GM23338 (cell line): ENCODE measurements at regions not wholly inside any gene's neighbourhood (a gene's known extent, or its start where the extent isn't known, plus 50 kb on each side); places are given as distances from the start of the nearest gene placed in this dataset.

ENCODE experiments used
- ATAC-seq: fragments of 200-7000 bp; cut with Tn5 transposase; 3 replicates; pipeline ENCODE4 v1.9.1; 2020
- DNase-seq: peaks from one replicate; pipeline ENCODE4 v3.0.0-alpha.2; 2015; ENCODE audit warnings: low spot score
- H2AFZ ChIP-seq: fragments of 200-600 bp; sonication (generic); 2 replicates; pipeline ENCODE4 v1.8.0; 2016; ENCODE audit warnings: antibody characterized with exemption, mild to moderate bottlenecking, moderate library complexity
- H3F3A ChIP-seq: fragments of 200-600 bp; sonication (generic); replicated peaks from 2 replicates; pipeline ENCODE4 v1.8.0; 2017; ENCODE audit warnings: antibody characterized with exemption, mixed run types, low read depth
- H3K27ac ChIP-seq: fragments of 200-600 bp; sonication (generic); 2 replicates; pipeline ENCODE4 v1.6.1; 2016; ENCODE audit warnings: low read depth
- H3K27me3 ChIP-seq: fragments of 200-600 bp; sonication (generic); 2 replicates; pipeline ENCODE4 v1.8.0; 2016; ENCODE audit warnings: mild to moderate bottlenecking, mixed run types, moderate library complexity; ENCODE audit not compliant: insufficient read depth
- H3K36me3 ChIP-seq: fragments of 200-600 bp; sonication (generic); 2 replicates; pipeline ENCODE4 v1.8.0; 2016; ENCODE audit warnings: mild to moderate bottlenecking; ENCODE audit not compliant: insufficient read depth
- H3K4me1 ChIP-seq: fragments of 200-600 bp; sonication (generic); 2 replicates; pipeline ENCODE4 v1.8.0; 2016; ENCODE audit warnings: mild to moderate bottlenecking, moderate library complexity; ENCODE audit not compliant: insufficient read depth
- H3K4me2 ChIP-seq: fragments of 200-600 bp; sonication (generic); 2 replicates; pipeline ENCODE4 v1.7.1; 2017; ENCODE audit warnings: mixed run types
- H3K4me3 ChIP-seq: fragments of 200-600 bp; sonication (generic); 2 replicates; pipeline ENCODE4 v1.6.1; 2016; ENCODE audit warnings: mixed run types
- H3K79me2 ChIP-seq: fragments of 200-600 bp; sonication (generic); replicated peaks from 2 replicates; pipeline ENCODE4 v1.8.0; 2017; ENCODE audit warnings: mild to moderate bottlenecking; ENCODE audit not compliant: insufficient read depth
- H3K9me2 ChIP-seq: fragments of 200-600 bp; sonication (generic); 2 replicates; pipeline ENCODE4 v1.8.0; 2017; ENCODE audit not compliant: insufficient read depth
- H4K20me1 ChIP-seq: fragments of 200-600 bp; sonication (generic); replicated peaks from 2 replicates; pipeline ENCODE4 v1.8.0; 2017; ENCODE audit warnings: mild to moderate bottlenecking; ENCODE audit not compliant: insufficient read depth
- H3K27ac Mint-ChIP-seq: 2 replicates; pipeline ENCODE4 v1.8.0; 2020; ENCODE audit warnings: inconsistent platforms, mild to moderate bottlenecking, moderate library complexity, mixed read lengths
- H3K27me3 Mint-ChIP-seq: 3 replicates; pipeline ENCODE4 v1.8.0; 2022; ENCODE audit warnings: low read depth, mild to moderate bottlenecking, moderate library complexity, mixed read lengths, inconsistent platforms; ENCODE audit not compliant: insufficient read depth, poor library complexity
- H3K36me3 Mint-ChIP-seq: 3 replicates; pipeline ENCODE4 v1.8.0; 2021; ENCODE audit warnings: low read depth, mild to moderate bottlenecking, inconsistent platforms, moderate library complexity, mixed read lengths
- H3K4me1 Mint-ChIP-seq: 3 replicates; pipeline ENCODE4 v1.8.0; 2020; ENCODE audit warnings: mild to moderate bottlenecking, inconsistent platforms, mixed read lengths
- H3K4me3 Mint-ChIP-seq: 3 replicates; pipeline ENCODE4 v1.8.0; 2021; ENCODE audit warnings: moderate library complexity, mild to moderate bottlenecking, inconsistent platforms, mixed read lengths
- H3K9me3 Mint-ChIP-seq: 3 replicates; pipeline ENCODE4 v1.8.0; 2020; ENCODE audit warnings: moderate library complexity, mild to moderate bottlenecking, inconsistent platforms, mixed read lengths
- CREB1 ChIP-seq: fragments of 250-450 bp; sonication (Bioruptor Pico); IDR thresholded peaks from 2 replicates; pipeline ENCODE4 v1.5.0; 2020; ENCODE audit warnings: low read depth, mild to moderate bottlenecking, moderate library complexity
- CTCF ChIP-seq, 2 experiments: fragments of 200-600 bp in 1 of 2; sonication (generic) in 1 of 2; conservative IDR thresholded peaks; 2 replicates each; pipeline versions ENCODE4 v1.5.1 to v1.6.1; 2016 to 2017; ENCODE audit warnings: antibody characterized with exemption in 2 of 2, low read depth in 2 of 2, mild to moderate bottlenecking in 2 of 2, moderate library complexity in 1 of 2
- ZNF114 ChIP-seq: fragments of 250-450 bp; sonication (Bioruptor Pico); IDR thresholded peaks from 2 replicates; pipeline ENCODE4 v1.5.0; 2020; ENCODE audit warnings: mild to moderate bottlenecking, moderate library complexity

DNA sequence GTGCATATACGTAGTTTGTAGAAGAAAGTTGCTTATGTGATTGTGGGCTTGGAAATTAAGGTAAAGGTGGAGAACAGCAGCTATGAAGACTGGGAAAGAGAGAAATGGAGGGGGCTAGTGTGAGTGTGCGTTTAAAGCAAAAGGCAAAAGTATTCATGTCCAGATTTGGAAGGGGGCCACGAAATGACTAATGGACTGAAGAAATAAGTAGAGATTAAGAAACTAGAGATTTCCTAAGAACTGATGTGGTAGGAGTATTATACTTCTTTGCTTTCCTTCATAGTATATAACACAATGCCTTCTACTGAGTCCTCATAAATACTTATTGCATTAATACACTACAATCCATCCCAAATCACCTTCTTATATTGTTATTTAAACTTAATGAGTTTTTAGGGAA lies 298.6 kb upstream of the NOVA1 start:
- Mint-ChIP-seq H3K4me1 (no peaks in the 10 kb centered on the region), H3K36me3 (peaks cover 11% of the 10 kb centered on the region), H3K9me3 (peaks cover 16% of the 10 kb centered on the region), H3K4me3 (no peak overlapping the region), H3K27ac (peak overlapping the region; percentile 1; the same call in 1 of the 2 replicates), H3K27me3 (no peaks in the 10 kb centered on the region)
- Histone ChIP-seq H3K36me3 (no peaks in the 10 kb centered on the region), H3F3A (no peaks in the 10 kb centered on the region), H3K4me1 (no peaks in the 10 kb centered on the region), H3K27me3 (no peaks in the 10 kb centered on the region), H3K9me2 (no peaks in the 10 kb centered on the region), H3K4me2 (no peak overlapping the region), H3K27ac (no peak overlapping the region), H2AFZ (no peak overlapping the region), H3K79me2 (no peaks in the 10 kb centered on the region), H4K20me1 (no peaks in the 10 kb centered on the region), H3K4me3 (no peak overlapping the region)
- no peak for TF ChIP-seq CTCF (conservative IDR thresholded peaks at IDR 0.05; ENCODE audit: low read depth in 2 of 2)
- TF ChIP-seq ZNF114 (CRISPR knock-in tag), result no peak
- no peak for ATAC-seq
- no peak for DNase-seq

GRCh38 chr14:26897196-26897595 lies 299.4 kb upstream of the NOVA1 start:
- DNase-seq (no peak), ATAC-seq (no peak)
- no peaks in the 10 kb centered on the region for H3K79me2 ChIP-seq
- H3K4me1 ChIP-seq, result no peaks in the 10 kb centered on the region
- Mint-ChIP-seq H3K9me3 (peaks cover 16% of the 10 kb centered on the region), H3K27ac (no peak overlapping the region), H3K36me3 (peaks cover 11% of the 10 kb centered on the region), H3K27me3 (no peaks in the 10 kb centered on the region), H3K4me3 (no peak overlapping the region), H3K4me1 (no peaks in the 10 kb centered on the region)
- no peaks in the 10 kb centered on the region for H3K36me3 ChIP-seq
- H3K9me2 ChIP-seq, result no peaks in the 10 kb centered on the region; the same call in 1 of the 2 replicates
- H3K27me3 ChIP-seq, result no peaks in the 10 kb centered on the region
- 0 out of 2 replicates have a peak overlapping the region, but pooled peaks have one; percentile 24 for H2AFZ ChIP-seq
- H3F3A ChIP-seq, result no peaks in the 10 kb centered on the region
- no peak overlapping the region for H3K27ac ChIP-seq
- no peaks in the 10 kb centered on the region for H4K20me1 ChIP-seq
- no peak overlapping the region for H3K4me2 ChIP-seq
- no peak overlapping the region for H3K4me3 ChIP-seq
- no peak for TF ChIP-seq CREB1 (CRISPR knock-in tag)
- TF ChIP-seq ZNF114 (CRISPR knock-in tag), result no peak

DNA sequence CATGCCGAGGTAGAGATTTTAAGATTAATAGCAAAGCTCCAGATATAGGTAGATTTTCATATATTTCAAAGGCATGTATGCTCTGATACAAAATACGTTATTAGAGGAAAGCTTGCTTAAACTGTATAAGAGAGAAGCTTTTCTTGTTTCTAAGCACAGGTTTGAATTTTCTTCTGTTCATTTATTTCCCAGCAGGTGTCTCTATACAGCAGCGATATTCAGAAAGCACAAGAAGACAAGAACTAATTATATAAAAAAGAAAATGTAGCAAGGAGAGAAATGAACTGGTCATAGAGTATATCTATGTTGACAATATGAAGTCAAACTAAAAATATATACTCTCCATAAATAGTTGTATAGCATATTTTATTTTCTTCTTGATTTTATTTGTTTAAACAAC lies 307.4 kb upstream of the NOVA1 start:
- Mint-ChIP-seq H3K27ac (no peak overlapping the region), H3K4me1 (no peaks in the 10 kb centered on the region), H3K36me3 (peaks cover 6% of the 10 kb centered on the region), H3K4me3 (no peak overlapping the region), H3K9me3 (peaks cover 10% of the 10 kb centered on the region), H3K27me3 (no peaks in the 10 kb centered on the region)
- Histone ChIP-seq H3K79me2 (no peaks in the 10 kb centered on the region), H3K27me3 (no peaks in the 10 kb centered on the region), H2AFZ (no peak overlapping the region), H3K36me3 (no peaks in the 10 kb centered on the region), H3K4me3 (no peak overlapping the region), H3K9me2 (no peaks in the 10 kb centered on the region; the same call in 1 of the 2 replicates), H4K20me1 (no peaks in the 10 kb centered on the region), H3K4me2 (no peak overlapping the region), H3K27ac (no peak overlapping the region), H3K4me1 (no peaks in the 10 kb centered on the region), H3F3A (no peaks in the 10 kb centered on the region)
- ATAC-seq, result no peak
- TF ChIP-seq CREB1 (CRISPR knock-in tag) (no peak), CTCF (conservative IDR thresholded peaks at IDR 0.05; ENCODE audit: low read depth in 2 of 2) (peak in 1 of 2 experiments; percentile 23; a peak in 2 of 4 replicates)
- no peak for DNase-seq
